ENCODE measurements at regions not wholly inside any gene's neighbourhood (a gene's known extent, or its start where the extent isn't known, plus 50 kb on each side); places are given as distances from the start of the nearest gene placed in this dataset.

GRCh38 chr13:38147050-38147449 lies 202.6 kb upstream of the UFM1 start:
- Histone ChIP-seq H3K4me3 (ENCODE audit: low read length) (no peak overlapping the region), H3K4me1 (ENCODE audit: insufficient read depth, low read length) (no peaks in the 10 kb centered on the region), H3K27me3 (ENCODE audit: insufficient read depth, low read length, poor library complexity, severe bottlenecking) (no peaks in the 10 kb centered on the region), H3K27ac (ENCODE audit: low read depth, low read length) (no peak overlapping the region), H3K9me3 (ENCODE audit: low read length) (no peaks in the 10 kb centered on the region), H3K36me3 (ENCODE audit: insufficient read depth, low read length) (no peaks in the 10 kb centered on the region)
- no peaks in the 10 kb centered on the region for H3K27me3 Mint-ChIP-seq
- peaks cover 0 to 1% (median 0%) of the 10 kb centered on the region in 3 donors for H3K36me3 Mint-ChIP-seq
- ChIA-PET CTCF (no interaction called here), POLR2A (no interaction called here)
- no peaks in the 10 kb centered on the region for H3K4me1 Mint-ChIP-seq
- no peak overlapping the region for H3K27ac Mint-ChIP-seq
- no peak overlapping the region for H3K4me3 Mint-ChIP-seq
- no peak for DNase-seq
- H3K9me3 Mint-ChIP-seq, result peaks cover 12 to 23% (median 16%) of the 10 kb centered on the region in 5 donors

GRCh38 chr13:38141792-38142191 lies 207.9 kb upstream of the UFM1 start:
- ChIA-PET CTCF (no interaction called here), POLR2A (no interaction called here)
- H3K4me1 Mint-ChIP-seq, result no peaks in the 10 kb centered on the region
- H3K27me3 Mint-ChIP-seq, result peaks cover 0 to 2% of the 10 kb centered on the region in 2 donors
- H3K9me3 Mint-ChIP-seq, result peaks cover 11 to 30% (median 16%) of the 10 kb centered on the region in 5 donors
- no peaks in the 10 kb centered on the region for H3K36me3 ChIP-seq (ENCODE audit: insufficient read depth, low read length)
- DNase-seq, result no peak
- no peaks in the 10 kb centered on the region for H3K4me1 ChIP-seq (ENCODE audit: insufficient read depth, low read length)
- H3K27ac Mint-ChIP-seq, result no peak overlapping the region
- H3K4me3 Mint-ChIP-seq, result no peak overlapping the region
- H3K27me3 ChIP-seq (ENCODE audit: insufficient read depth, low read length, poor library complexity, severe bottlenecking), result no peaks in the 10 kb centered on the region
- no peak overlapping the region for H3K27ac ChIP-seq (ENCODE audit: low read depth, low read length)
- no peaks in the 10 kb centered on the region for H3K9me3 ChIP-seq (ENCODE audit: low read length)
- H3K36me3 Mint-ChIP-seq, result peaks cover 0 to 1% (median 0%) of the 10 kb centered on the region in 3 donors
- no peak overlapping the region for H3K4me3 ChIP-seq (ENCODE audit: low read length)

GRCh38 chr13:38135592-38135991 lies 214.1 kb upstream of the UFM1 start:
- ChIA-PET POLR2A (no interaction called here), CTCF (no interaction called here)
- H3K4me3 ChIP-seq (ENCODE audit: low read length), result no peak overlapping the region
- no peak overlapping the region for H3K27ac ChIP-seq (ENCODE audit: low read depth, low read length)
- no peak for DNase-seq
- peaks cover 0 to 2% of the 10 kb centered on the region in 2 donors for H3K27me3 Mint-ChIP-seq
- H3K27me3 ChIP-seq (ENCODE audit: insufficient read depth, low read length, poor library complexity, severe bottlenecking), result no peaks in the 10 kb centered on the region
- H3K9me3 ChIP-seq (ENCODE audit: low read length), result no peaks in the 10 kb centered on the region
- H3K4me1 Mint-ChIP-seq, result no peaks in the 10 kb centered on the region
- H3K9me3 Mint-ChIP-seq, result peaks cover 20 to 37% (median 30%) of the 10 kb centered on the region in 5 donors
- H3K36me3 ChIP-seq (ENCODE audit: insufficient read depth, low read length), result no peaks in the 10 kb centered on the region
- no peak overlapping the region for H3K4me3 Mint-ChIP-seq
- no peak overlapping the region for H3K27ac Mint-ChIP-seq
- peaks cover 0 to 1% (median 0%) of the 10 kb centered on the region in 3 donors for H3K36me3 Mint-ChIP-seq
- no peaks in the 10 kb centered on the region for H3K4me1 ChIP-seq (ENCODE audit: insufficient read depth, low read length)

GRCh38 chr13:38121267-38121666 lies 228.4 kb upstream of the UFM1 start:
- Histone ChIP-seq H3K4me1 (ENCODE audit: insufficient read depth, low read length) (no peaks in the 10 kb centered on the region), H3K9me3 (ENCODE audit: low read length) (no peaks in the 10 kb centered on the region), H3K4me3 (ENCODE audit: low read length) (no peak overlapping the region), H3K27me3 (ENCODE audit: insufficient read depth, low read length, poor library complexity, severe bottlenecking) (no peaks in the 10 kb centered on the region), H3K36me3 (ENCODE audit: insufficient read depth, low read length) (no peaks in the 10 kb centered on the region), H3K27ac (ENCODE audit: low read depth, low read length) (no peak overlapping the region)
- POLR2A ChIA-PET, result no interaction called here
- Mint-ChIP-seq H3K27me3 (no peaks in the 10 kb centered on the region), H3K36me3 (no peaks in the 10 kb centered on the region), H3K9me3 (peaks cover 3 to 9% (median 7%) of the 10 kb centered on the region in 5 donors), H3K4me1 (no peaks in the 10 kb centered on the region), H3K27ac (no peak overlapping the region), H3K4me3 (no peak overlapping the region)
- CTCF ChIA-PET, result no interaction called here
- DNase-seq, result no peak

- no peak overlapping the region for H3K27ac ChIP-seq (ENCODE audit: low read depth, low read length)
- Mint-ChIP-seq H3K9me3 (peaks cover 16 to 34% (median 21%) of the 10 kb centered on the region in 5 donors), H3K36me3 (no peaks in the 10 kb centered on the region), H3K4me1 (no peaks in the 10 kb centered on the region), H3K27ac (no peak overlapping the region), H3K4me3 (no peak overlapping the region), H3K27me3 (no peaks in the 10 kb centered on the region)
- H3K4me1 ChIP-seq (ENCODE audit: insufficient read depth, low read length), result no peaks in the 10 kb centered on the region
- H3K27me3 ChIP-seq (ENCODE audit: insufficient read depth, low read length, poor library complexity, severe bottlenecking), result no peaks in the 10 kb centered on the region
- ChIA-PET POLR2A (no interaction called here), CTCF (no interaction called here)
- no peaks in the 10 kb centered on the region for H3K36me3 ChIP-seq (ENCODE audit: insufficient read depth, low read length)
- no peak overlapping the region for H3K4me3 ChIP-seq (ENCODE audit: low read length)
- H3K9me3 ChIP-seq (ENCODE audit: low read length), result no peaks in the 10 kb centered on the region
- DNase-seq, result peak in 1 of 5 donors; percentile 34
These were observed 234.3 kb upstream of the TRPC4 start for GRCh38 chr13:38103851-38104250.

- Histone ChIP-seq H3K27me3 (ENCODE audit: insufficient read depth, low read length, poor library complexity, severe bottlenecking) (no peaks in the 10 kb centered on the region), H3K9me3 (ENCODE audit: low read length) (no peaks in the 10 kb centered on the region), H3K4me3 (ENCODE audit: low read length) (no peak overlapping the region), H3K27ac (ENCODE audit: low read depth, low read length) (no peak overlapping the region), H3K4me1 (ENCODE audit: insufficient read depth, low read length) (no peaks in the 10 kb centered on the region), H3K36me3 (ENCODE audit: insufficient read depth, low read length) (no peaks in the 10 kb centered on the region)
- POLR2A ChIA-PET, result no interaction called here
- peaks cover 4 to 15% (median 7%) of the 10 kb centered on the region in 5 donors for H3K9me3 Mint-ChIP-seq
- H3K4me1 Mint-ChIP-seq, result no peaks in the 10 kb centered on the region
- no peak overlapping the region for H3K27ac Mint-ChIP-seq
- no peak for DNase-seq
- H3K4me3 Mint-ChIP-seq, result no peak overlapping the region
- CTCF ChIA-PET, result no interaction called here
- no peaks in the 10 kb centered on the region for H3K36me3 Mint-ChIP-seq
- H3K27me3 Mint-ChIP-seq, result no peaks in the 10 kb centered on the region
These were observed 230.2 kb upstream of the TRPC4 start for GRCh38 chr13:38099751-38100150.

- no peaks in the 10 kb centered on the region for H3K36me3 ChIP-seq (ENCODE audit: insufficient read depth, low read length)
- Mint-ChIP-seq H3K36me3 (no peaks in the 10 kb centered on the region), H3K4me3 (no peak overlapping the region), H3K27me3 (no peaks in the 10 kb centered on the region), H3K27ac (no peak overlapping the region), H3K4me1 (no peaks in the 10 kb centered on the region), H3K9me3 (peaks cover 0 to 13% (median 5%) of the 10 kb centered on the region in 5 donors)
- CTCF ChIA-PET, result no interaction called here
- POLR2A ChIA-PET, result no interaction called here
- no peaks in the 10 kb centered on the region for H3K4me1 ChIP-seq (ENCODE audit: insufficient read depth, low read length)
- no peak overlapping the region for H3K27ac ChIP-seq (ENCODE audit: low read depth, low read length)
- H3K4me3 ChIP-seq (ENCODE audit: low read length), result no peak overlapping the region
- DNase-seq, result no peak
- no peaks in the 10 kb centered on the region for H3K9me3 ChIP-seq (ENCODE audit: low read length)
- no peaks in the 10 kb centered on the region for H3K27me3 ChIP-seq (ENCODE audit: insufficient read depth, low read length, poor library complexity, severe bottlenecking)
These were observed 223.9 kb upstream of the TRPC4 start for GRCh38 chr13:38093425-38093824.

- POLR2A ChIA-PET, result no interaction called here
- no peak for DNase-seq
- no peak overlapping the region for H3K27ac ChIP-seq (ENCODE audit: low read depth, low read length)
- H3K4me1 ChIP-seq (ENCODE audit: insufficient read depth, low read length), result no peaks in the 10 kb centered on the region
- H3K36me3 ChIP-seq (ENCODE audit: insufficient read depth, low read length), result no peaks in the 10 kb centered on the region
- no peak overlapping the region for H3K4me3 Mint-ChIP-seq
- H3K27ac Mint-ChIP-seq, result no peak overlapping the region
- CTCF ChIA-PET, result no interaction called here
- no peaks in the 10 kb centered on the region for H3K4me1 Mint-ChIP-seq
- H3K27me3 ChIP-seq (ENCODE audit: insufficient read depth, low read length, poor library complexity, severe bottlenecking), result no peaks in the 10 kb centered on the region
- H3K9me3 Mint-ChIP-seq, result peaks cover 4 to 16% (median 8%) of the 10 kb centered on the region in 5 donors
- H3K9me3 ChIP-seq (ENCODE audit: low read length), result no peaks in the 10 kb centered on the region
- no peak overlapping the region for H3K4me3 ChIP-seq (ENCODE audit: low read length)
- no peaks in the 10 kb centered on the region for H3K36me3 Mint-ChIP-seq
- H3K27me3 Mint-ChIP-seq, result no peaks in the 10 kb centered on the region
These were observed 221.3 kb upstream of the TRPC4 start for GRCh38 chr13:38090913-38091312.

- H3K9me3 Mint-ChIP-seq, result peaks cover 29 to 37% (median 29%) of the 10 kb centered on the region in 5 donors
- H3K27me3 Mint-ChIP-seq, result no peaks in the 10 kb centered on the region
These were observed 217.1 kb upstream of the TRPC4 start for GRCh38 chr13:38086721-38087120.

More at GRCh38 chr13:38086721-38087120, 217.1 kb upstream of the TRPC4 start:
- H3K36me3 ChIP-seq (ENCODE audit: insufficient read depth, low read length), result no peaks in the 10 kb centered on the region
- Mint-ChIP-seq H3K4me3 (no peak overlapping the region), H3K36me3 (peaks cover 0 to 1% (median 0%) of the 10 kb centered on the region in 3 donors), H3K4me1 (no peaks in the 10 kb centered on the region), H3K27ac (no peak overlapping the region)
- ChIA-PET POLR2A (no interaction called here), CTCF (no interaction called here)
- no peak overlapping the region for H3K4me3 ChIP-seq (ENCODE audit: low read length)
- no peak for DNase-seq
- H3K9me3 ChIP-seq (ENCODE audit: low read length), result no peaks in the 10 kb centered on the region
- H3K27me3 ChIP-seq (ENCODE audit: insufficient read depth, low read length, poor library complexity, severe bottlenecking), result no peaks in the 10 kb centered on the region
- no peaks in the 10 kb centered on the region for H3K4me1 ChIP-seq (ENCODE audit: insufficient read depth, low read length)
- H3K27ac ChIP-seq (ENCODE audit: low read depth, low read length), result no peak overlapping the region
